ENCODE measurements at regions not wholly inside any gene's neighbourhood (a gene's known extent, or its start where the extent isn't known, plus 50 kb on each side); places are given as distances from the start of the nearest gene placed in this dataset.

GRCh38 chr14:101383737-101384338 lies 177.5 kb upstream of the DIO3 start:
- no peak for DNase-seq (ENCODE audit: low read depth, low spot score)
- Histone ChIP-seq H3K4me1 (ENCODE audit: control insufficient read depth, insufficient read depth, low read length) (no peaks in the 10 kb centered on the region), H3K4me3 (ENCODE audit: low read length) (no peak overlapping the region), H3K9me3 (ENCODE audit: control insufficient read depth, insufficient read depth, low read length) (no peaks in the 10 kb centered on the region), H3K36me3 (ENCODE audit: control insufficient read depth, insufficient read depth, low read length) (no peaks in the 10 kb centered on the region), H3K27me3 (ENCODE audit: control insufficient read depth, insufficient read depth, low read length) (no peaks in the 10 kb centered on the region), H3K27ac (ENCODE audit: low read length) (no peak overlapping the region)
- no CpG with 5 or more reads among the region's 2 CpGs for WGBS (ENCODE audit: insufficient coverage, insufficient read length)

DNA sequence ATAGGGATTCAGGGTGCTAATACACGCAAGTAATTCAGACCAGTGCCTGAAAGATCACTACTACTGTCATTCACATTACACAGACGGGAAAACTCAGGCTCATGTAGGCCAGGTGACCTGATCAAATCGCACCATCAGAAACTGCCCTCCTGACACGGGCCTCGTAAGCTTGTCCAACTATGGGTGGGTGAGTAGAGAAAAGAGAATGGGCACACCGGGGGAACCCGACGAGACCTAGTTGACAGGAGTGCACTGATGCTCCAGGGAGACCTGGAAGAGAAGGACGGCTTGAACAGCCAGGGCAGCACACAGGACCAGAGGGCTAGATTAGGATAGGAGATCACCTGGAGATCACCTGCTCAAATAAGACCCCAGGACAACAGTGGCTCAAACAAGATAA lies 166.9 kb upstream of the DIO3 start:
- H3K27ac ChIP-seq (ENCODE audit: low read length): no peak overlapping the region
- no CpG with 5 or more reads among the region's 9 CpGs for WGBS (ENCODE audit: insufficient coverage, insufficient read length)
- no peak overlapping the region for H3K4me3 ChIP-seq (ENCODE audit: low read length)
- no peaks in the 10 kb centered on the region for H3K36me3 ChIP-seq (ENCODE audit: control insufficient read depth, insufficient read depth, low read length)
- DNase-seq (ENCODE audit: low read depth, low spot score): no peak
- no peaks in the 10 kb centered on the region for H3K27me3 ChIP-seq (ENCODE audit: control insufficient read depth, insufficient read depth, low read length)
- H3K4me1 ChIP-seq (ENCODE audit: control insufficient read depth, insufficient read depth, low read length): no peaks in the 10 kb centered on the region
- no peaks in the 10 kb centered on the region for H3K9me3 ChIP-seq (ENCODE audit: control insufficient read depth, insufficient read depth, low read length)

GRCh38 chr14:101395779-101396178 lies 165.5 kb upstream of the DIO3 start:
- no peaks in the 10 kb centered on the region for H3K4me1 ChIP-seq (ENCODE audit: control insufficient read depth, insufficient read depth, low read length)
- no CpG with 5 or more reads among the region's 5 CpGs for WGBS (ENCODE audit: insufficient coverage, insufficient read length)
- no peak overlapping the region for H3K27ac ChIP-seq (ENCODE audit: low read length)
- no peaks in the 10 kb centered on the region for H3K9me3 ChIP-seq (ENCODE audit: control insufficient read depth, insufficient read depth, low read length)
- no peak for DNase-seq (ENCODE audit: low read depth, low spot score)
- H3K4me3 ChIP-seq (ENCODE audit: low read length): no peak overlapping the region
- H3K36me3 ChIP-seq (ENCODE audit: control insufficient read depth, insufficient read depth, low read length): no peaks in the 10 kb centered on the region
- H3K27me3 ChIP-seq (ENCODE audit: control insufficient read depth, insufficient read depth, low read length): no peaks in the 10 kb centered on the region

- H3K27ac ChIP-seq (ENCODE audit: low read length): no peak overlapping the region
- no peak overlapping the region for H3K4me3 ChIP-seq (ENCODE audit: low read length)
- no peaks in the 10 kb centered on the region for H3K36me3 ChIP-seq (ENCODE audit: control insufficient read depth, insufficient read depth, low read length)
- DNase-seq (ENCODE audit: low read depth, low spot score): no peak
- no peaks in the 10 kb centered on the region for H3K9me3 ChIP-seq (ENCODE audit: control insufficient read depth, insufficient read depth, low read length)
- H3K27me3 ChIP-seq (ENCODE audit: control insufficient read depth, insufficient read depth, low read length): no peaks in the 10 kb centered on the region
- H3K4me1 ChIP-seq (ENCODE audit: control insufficient read depth, insufficient read depth, low read length): no peaks in the 10 kb centered on the region
- no CpG with 5 or more reads among the region's 12 CpGs for WGBS (ENCODE audit: insufficient coverage, insufficient read length)
Measured at GRCh38 chr14:101397206-101397605, 164.1 kb upstream of the DIO3 start.

GRCh38 chr14:101398011-101398410 lies 163.3 kb upstream of the DIO3 start:
- Histone ChIP-seq H3K36me3 (ENCODE audit: control insufficient read depth, insufficient read depth, low read length) (no peaks in the 10 kb centered on the region), H3K9me3 (ENCODE audit: control insufficient read depth, insufficient read depth, low read length) (no peaks in the 10 kb centered on the region), H3K27ac (ENCODE audit: low read length) (no peak overlapping the region), H3K27me3 (ENCODE audit: control insufficient read depth, insufficient read depth, low read length) (no peaks in the 10 kb centered on the region), H3K4me1 (ENCODE audit: control insufficient read depth, insufficient read depth, low read length) (no peaks in the 10 kb centered on the region), H3K4me3 (ENCODE audit: low read length) (no peak overlapping the region)
- WGBS (ENCODE audit: insufficient coverage, insufficient read length): no CpG with 5 or more reads among the region's 14 CpGs
- DNase-seq (ENCODE audit: low read depth, low spot score): no peak

- no CpG with 5 or more reads among the region's 5 CpGs for WGBS (ENCODE audit: insufficient coverage, insufficient read length)
- Histone ChIP-seq H3K36me3 (ENCODE audit: control insufficient read depth, insufficient read depth, low read length) (no peaks in the 10 kb centered on the region), H3K27me3 (ENCODE audit: control insufficient read depth, insufficient read depth, low read length) (no peaks in the 10 kb centered on the region), H3K4me3 (ENCODE audit: low read length) (no peak overlapping the region), H3K4me1 (ENCODE audit: control insufficient read depth, insufficient read depth, low read length) (no peaks in the 10 kb centered on the region), H3K9me3 (ENCODE audit: control insufficient read depth, insufficient read depth, low read length) (no peaks in the 10 kb centered on the region), H3K27ac (ENCODE audit: low read length) (no peak overlapping the region)
- no peak for DNase-seq (ENCODE audit: low read depth, low spot score)
Measured at GRCh38 chr14:101399737-101400517, 161.4 kb upstream of the DIO3 start.

DNA sequence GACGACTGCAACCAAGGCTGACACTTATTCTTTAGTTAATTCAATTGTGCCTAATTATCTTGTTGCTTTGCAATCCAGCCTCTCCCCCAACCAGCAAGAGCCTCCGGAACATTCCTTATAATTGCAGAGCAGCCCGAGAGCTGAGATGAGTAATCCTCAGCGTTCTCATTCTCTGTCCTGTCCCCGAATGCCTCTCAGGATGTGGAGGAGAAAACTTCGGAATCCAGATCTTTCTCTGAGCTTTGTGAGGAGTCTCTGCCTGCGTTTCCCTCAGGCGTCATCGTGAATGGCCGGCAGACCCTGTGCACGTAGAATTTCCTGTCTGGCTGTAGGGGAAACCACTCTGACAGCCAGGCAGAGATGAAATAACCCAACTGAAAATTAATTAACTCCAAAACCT lies 160.5 kb upstream of the DIO3 start:
- Histone ChIP-seq H3K27ac (ENCODE audit: low read length) (no peak overlapping the region), H3K9me3 (ENCODE audit: control insufficient read depth, insufficient read depth, low read length) (no peaks in the 10 kb centered on the region), H3K4me3 (ENCODE audit: low read length) (no peak overlapping the region), H3K36me3 (ENCODE audit: control insufficient read depth, insufficient read depth, low read length) (no peaks in the 10 kb centered on the region), H3K4me1 (ENCODE audit: control insufficient read depth, insufficient read depth, low read length) (no peaks in the 10 kb centered on the region), H3K27me3 (ENCODE audit: control insufficient read depth, insufficient read depth, low read length) (no peaks in the 10 kb centered on the region)
- no CpG with 5 or more reads among the region's 11 CpGs for WGBS (ENCODE audit: insufficient coverage, insufficient read length)
- no peak for DNase-seq (ENCODE audit: low read depth, low spot score)

GRCh38 chr14:101402936-101403660 lies 158.2 kb upstream of the DIO3 start:
- no peaks in the 10 kb centered on the region for H3K9me3 ChIP-seq (ENCODE audit: control insufficient read depth, insufficient read depth, low read length)
- H3K4me1 ChIP-seq (ENCODE audit: control insufficient read depth, insufficient read depth, low read length): no peaks in the 10 kb centered on the region
- DNase-seq (ENCODE audit: low read depth, low spot score): no peak
- no peak overlapping the region for H3K27ac ChIP-seq (ENCODE audit: low read length)
- WGBS (ENCODE audit: insufficient coverage, insufficient read length): no CpG with 5 or more reads among the region's 23 CpGs
- H3K27me3 ChIP-seq (ENCODE audit: control insufficient read depth, insufficient read depth, low read length): no peaks in the 10 kb centered on the region
- no peak overlapping the region for H3K4me3 ChIP-seq (ENCODE audit: low read length)
- H3K36me3 ChIP-seq (ENCODE audit: control insufficient read depth, insufficient read depth, low read length): no peaks in the 10 kb centered on the region

DNA sequence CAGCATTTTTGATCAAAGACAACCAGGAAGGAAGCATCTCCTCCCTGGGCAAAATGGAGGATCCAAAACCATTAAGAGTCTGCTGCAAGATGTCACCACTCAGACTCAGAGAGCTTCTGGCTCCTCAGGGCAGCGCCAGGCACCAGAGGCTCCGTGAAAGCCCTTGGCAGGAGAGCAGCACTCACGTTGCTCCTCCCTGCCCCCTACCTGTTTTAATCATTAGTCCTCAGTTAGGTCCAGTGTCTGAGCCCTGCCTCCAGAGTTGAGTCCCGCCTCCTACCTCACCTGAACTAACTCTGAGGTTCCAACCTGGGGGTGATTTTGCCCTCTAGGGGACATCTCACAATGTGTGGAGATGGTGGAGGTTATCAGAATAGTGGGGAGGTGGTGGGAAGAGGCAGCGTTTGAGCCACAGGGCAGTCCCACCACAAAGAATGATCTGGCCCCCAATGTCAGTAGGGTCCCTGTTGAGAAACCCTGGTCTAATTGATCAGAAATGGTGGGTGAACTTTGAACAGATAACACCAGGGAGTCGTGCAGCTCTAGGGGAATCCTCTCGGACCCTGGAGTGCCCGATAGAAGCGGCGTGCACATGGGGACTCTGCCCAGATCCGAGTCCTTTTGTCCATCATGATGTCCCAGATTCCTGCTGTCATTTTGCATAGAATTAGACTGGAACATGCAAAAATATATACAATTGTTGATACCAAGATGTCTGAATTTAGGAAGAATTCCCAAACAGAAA lies 156.7 kb upstream of the DIO3 start:
- no peaks in the 10 kb centered on the region for H3K27me3 ChIP-seq (ENCODE audit: control insufficient read depth, insufficient read depth, low read length)
- H3K36me3 ChIP-seq (ENCODE audit: control insufficient read depth, insufficient read depth, low read length): no peaks in the 10 kb centered on the region
- no CpG with 5 or more reads among the region's 11 CpGs for WGBS (ENCODE audit: insufficient coverage, insufficient read length)
- H3K4me1 ChIP-seq (ENCODE audit: control insufficient read depth, insufficient read depth, low read length): no peaks in the 10 kb centered on the region
- H3K4me3 ChIP-seq (ENCODE audit: low read length): no peak overlapping the region
- H3K9me3 ChIP-seq (ENCODE audit: control insufficient read depth, insufficient read depth, low read length): no peaks in the 10 kb centered on the region
- peak; percentile 18 for DNase-seq (ENCODE audit: low read depth, low spot score)
- H3K27ac ChIP-seq (ENCODE audit: low read length): no peak overlapping the region

- H3K4me3 ChIP-seq (ENCODE audit: low read length): no peak overlapping the region
- no peaks in the 10 kb centered on the region for H3K4me1 ChIP-seq (ENCODE audit: control insufficient read depth, insufficient read depth, low read length)
- H3K9me3 ChIP-seq (ENCODE audit: control insufficient read depth, insufficient read depth, low read length): no peaks in the 10 kb centered on the region
- DNase-seq (ENCODE audit: low read depth, low spot score): no peak
- H3K27me3 ChIP-seq (ENCODE audit: control insufficient read depth, insufficient read depth, low read length): no peaks in the 10 kb centered on the region
- no peak overlapping the region for H3K27ac ChIP-seq (ENCODE audit: low read length)
- WGBS (ENCODE audit: insufficient coverage, insufficient read length): no CpG with 5 or more reads among the region's 12 CpGs
- no peaks in the 10 kb centered on the region for H3K36me3 ChIP-seq (ENCODE audit: control insufficient read depth, insufficient read depth, low read length)
Measured at GRCh38 chr14:101405171-101405883, 156.0 kb upstream of the DIO3 start.
